Right hindlimb (tissue), 1 donor: ENCODE measurements at regions not wholly inside any gene's neighbourhood (a gene's known extent, or its start where the extent isn't known, plus 50 kb on each side); places are given as distances from the start of the nearest gene placed in this dataset.

Source experiments
- DNase-seq: peaks from one replicate; pipeline ENCODE4 v3.0.0-alpha.2; 2018

DNA sequence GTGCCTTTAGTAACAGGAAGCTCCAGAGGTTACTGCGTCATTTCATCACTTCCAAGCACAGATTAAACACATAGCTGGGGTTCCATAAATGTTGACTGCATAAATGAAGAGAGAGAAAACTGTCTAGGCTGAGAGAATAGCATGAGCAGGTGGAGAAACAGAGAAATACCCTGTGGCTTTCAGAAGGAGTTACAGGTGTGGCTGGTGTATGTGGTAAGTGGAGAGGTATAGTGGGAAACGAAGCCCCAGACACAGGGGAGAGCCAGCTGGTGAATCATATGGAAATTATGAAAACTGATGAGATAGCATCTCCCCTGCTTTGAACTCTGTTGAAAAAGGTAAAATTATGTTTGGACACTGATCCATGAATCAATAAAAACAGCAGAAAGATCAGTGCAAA, 807.4 kb upstream of the POU3F3 start:
- no peak for DNase-seq

GRCh38 chr2:104047516-104047915, 806.4 kb upstream of the POU3F3 start:
- DNase-seq: no peak

- DNase-seq: peak; percentile 31
Observed at GRCh38 chr2:104049438-104049837, 804.5 kb upstream of the POU3F3 start.

DNA sequence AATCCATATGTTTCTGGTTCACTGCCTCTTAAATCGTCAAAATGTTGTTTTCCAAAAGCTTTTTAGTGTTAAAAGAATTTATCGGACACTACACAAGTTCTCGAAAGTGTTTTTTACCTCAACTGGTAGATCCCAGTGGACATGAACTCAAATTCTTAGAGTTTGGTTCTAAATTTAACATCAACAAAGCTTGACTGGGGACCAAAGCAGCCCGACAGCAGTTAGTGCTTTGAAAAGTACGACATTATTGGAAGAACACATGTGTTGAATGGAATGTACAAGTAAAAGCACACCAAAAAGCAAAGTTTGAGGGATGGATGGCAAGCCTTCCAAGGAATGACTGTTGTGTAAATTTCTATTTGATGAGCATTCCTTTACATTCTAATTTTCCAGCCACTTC, 803.9 kb upstream of the POU3F3 start:
- peak; percentile 37 for DNase-seq

DNA sequence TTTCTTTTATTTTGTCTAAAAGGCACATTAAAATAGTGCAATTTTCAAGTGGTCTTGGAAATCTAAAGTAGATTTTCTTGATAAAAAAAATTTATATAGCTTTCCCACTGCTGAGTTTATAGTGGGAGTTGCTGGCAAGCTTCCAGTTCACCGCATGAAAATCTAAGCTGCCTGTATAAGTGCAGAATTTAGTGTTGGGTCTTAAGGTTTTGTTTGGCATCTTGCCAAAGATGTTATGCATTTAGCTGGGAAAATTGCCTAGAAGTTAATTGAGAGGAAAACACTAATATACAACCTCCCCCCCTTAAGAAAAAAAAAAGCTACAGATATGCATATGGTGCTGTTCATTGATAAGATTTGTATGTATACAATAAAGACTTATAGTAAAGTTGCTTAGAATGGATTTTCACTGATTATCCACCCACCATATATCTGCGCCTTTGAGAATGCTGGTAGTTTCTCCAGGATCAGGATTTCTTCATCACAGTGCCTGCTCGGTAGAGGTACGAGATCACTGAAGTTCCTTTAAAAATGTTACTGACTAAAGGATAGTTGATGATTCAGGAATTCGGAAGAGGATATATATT, 803.2 kb upstream of the POU3F3 start:
- DNase-seq: no peak

- DNase-seq: no peak
Observed at GRCh38 chr2:104051766-104052165, 802.1 kb upstream of the POU3F3 start.

- DNase-seq: no peak
Observed at GRCh38 chr2:104052356-104052755, 801.6 kb upstream of the POU3F3 start.

DNA sequence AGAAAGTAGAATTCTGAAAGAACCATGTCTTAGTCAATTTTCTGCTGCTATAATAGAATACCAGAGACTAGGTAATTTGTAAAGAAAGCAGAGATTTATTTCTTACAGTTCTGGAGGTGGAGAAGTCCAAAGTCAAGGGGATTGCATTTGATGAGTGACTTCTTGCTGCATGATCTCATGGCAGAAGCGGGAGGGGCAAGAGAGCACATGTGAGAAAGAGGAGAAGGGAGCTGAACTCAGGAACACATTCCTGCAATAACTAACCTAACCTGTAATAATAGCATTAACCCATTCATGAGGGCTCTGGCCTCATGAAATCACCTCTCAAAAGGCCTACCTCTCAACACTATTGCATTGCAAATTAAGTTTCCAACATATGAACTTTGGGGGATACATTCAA, 797.5 kb upstream of the POU3F3 start:
- no peak for DNase-seq

GRCh38 chr2:104068665-104069064, 785.2 kb upstream of the POU3F3 start:
- DNase-seq: no peak

GRCh38 chr2:104077573-104077972, 776.3 kb upstream of the POU3F3 start:
- no peak for DNase-seq

- DNase-seq: no peak
Observed at GRCh38 chr2:104078431-104079157, 775.3 kb upstream of the POU3F3 start.

DNA sequence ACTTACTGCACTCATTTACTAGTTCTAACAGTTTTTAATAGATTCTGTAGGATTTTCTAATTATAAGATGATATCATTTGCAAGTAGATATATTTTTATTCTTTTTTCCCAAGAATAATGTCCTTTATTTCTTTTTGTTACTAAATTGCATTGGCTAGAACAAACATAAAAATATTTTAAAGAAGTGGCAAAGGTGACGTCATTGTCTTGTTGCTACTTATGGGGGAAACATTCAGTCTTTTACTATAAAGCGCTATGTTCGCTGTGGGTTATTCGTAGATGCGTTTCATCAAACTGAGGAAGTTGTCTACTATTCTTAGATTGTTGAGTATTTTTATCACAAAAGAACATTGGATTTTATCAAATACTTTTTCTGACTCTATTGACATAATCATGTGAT, 765.2 kb upstream of the POU3F3 start:
- no peak for DNase-seq

- no peak for DNase-seq
Observed at GRCh38 chr2:104090407-104090806, 763.5 kb upstream of the POU3F3 start.

- DNase-seq: no peak
Observed at GRCh38 chr2:104091894-104092293, 762.0 kb upstream of the POU3F3 start.

GRCh38 chr2:104092886-104093285, 761.0 kb upstream of the POU3F3 start:
- DNase-seq: no peak

DNA sequence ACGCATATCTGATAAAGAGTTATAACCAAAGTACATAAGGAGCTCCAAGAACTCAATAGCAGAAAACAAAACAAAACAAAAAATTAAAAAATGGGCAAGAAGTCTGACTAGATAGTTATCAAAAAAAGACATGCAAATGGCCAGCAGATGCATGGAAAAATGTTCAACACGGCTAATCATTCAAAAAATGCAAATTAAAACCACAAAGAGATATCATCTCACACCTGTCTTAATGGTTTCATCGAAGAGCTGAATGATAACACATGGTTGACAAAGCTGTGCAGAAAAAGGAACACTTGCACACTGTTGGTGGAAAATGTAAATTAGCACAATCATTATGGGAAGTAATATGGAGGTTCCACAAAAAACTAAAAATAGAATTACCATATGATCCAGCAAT, 751.3 kb upstream of the POU3F3 start:
- no peak for DNase-seq

- no peak for DNase-seq
Observed at GRCh38 chr2:104109356-104109755, 744.6 kb upstream of the POU3F3 start.

- no peak for DNase-seq
Observed at GRCh38 chr2:104118889-104119288, 735.0 kb upstream of the POU3F3 start.

DNA sequence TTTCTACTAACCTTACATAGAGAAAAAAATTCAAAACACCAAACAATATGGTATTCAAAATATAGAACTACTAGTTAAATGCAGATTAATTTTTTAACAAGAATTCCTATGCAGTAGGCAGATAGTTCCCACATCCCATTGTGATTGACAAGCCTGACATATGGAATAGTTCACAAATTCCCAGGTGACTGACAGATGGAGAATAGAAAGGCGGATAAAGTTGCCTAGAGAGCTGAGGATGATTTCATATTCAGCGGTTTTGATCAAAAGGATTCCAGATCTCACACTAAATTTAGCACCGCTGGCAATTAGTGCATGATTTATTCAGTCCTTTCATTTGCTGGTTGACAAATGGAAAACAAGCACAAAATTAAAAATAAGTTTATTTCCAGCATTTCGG, 733.7 kb upstream of the POU3F3 start:
- DNase-seq: no peak

GRCh38 chr2:104125096-104125495, 728.8 kb upstream of the POU3F3 start:
- no peak for DNase-seq

DNA sequence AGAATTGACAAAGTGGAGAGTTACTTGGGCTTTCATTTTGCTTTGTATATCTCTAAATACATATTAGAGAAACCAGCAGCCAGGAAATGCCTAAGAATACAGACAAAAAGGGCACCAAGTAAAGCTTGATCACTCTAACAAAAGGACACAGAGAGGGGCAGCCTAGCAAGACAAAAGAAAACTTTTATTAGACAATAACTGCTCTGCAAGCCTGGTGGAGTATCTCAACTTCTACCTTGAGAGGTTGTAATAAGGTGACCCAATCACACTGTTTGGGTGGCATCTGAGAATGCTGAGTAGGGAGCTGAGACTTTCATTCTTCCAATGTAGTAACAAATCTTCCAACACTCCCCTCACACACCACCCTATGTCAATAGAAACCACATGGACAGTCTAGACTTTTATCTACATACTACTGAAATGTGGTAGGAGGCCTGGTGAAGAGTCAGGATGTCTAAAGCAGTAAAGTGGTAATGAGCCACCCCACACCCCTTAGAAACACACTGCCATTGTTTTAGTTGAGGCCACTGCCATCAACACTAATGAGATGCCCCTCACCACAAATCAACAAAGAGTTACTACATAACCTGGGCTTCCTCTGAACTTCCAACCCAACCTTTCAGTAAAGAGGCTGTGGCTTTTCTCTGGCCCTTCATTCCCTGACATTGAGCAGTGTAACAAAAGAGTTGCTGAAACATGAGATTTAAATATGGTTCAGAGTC, 726.7 kb upstream of the POU3F3 start:
- no peak for DNase-seq

GRCh38 chr2:104140361-104140760, 713.6 kb upstream of the POU3F3 start:
- DNase-seq: no peak

DNA sequence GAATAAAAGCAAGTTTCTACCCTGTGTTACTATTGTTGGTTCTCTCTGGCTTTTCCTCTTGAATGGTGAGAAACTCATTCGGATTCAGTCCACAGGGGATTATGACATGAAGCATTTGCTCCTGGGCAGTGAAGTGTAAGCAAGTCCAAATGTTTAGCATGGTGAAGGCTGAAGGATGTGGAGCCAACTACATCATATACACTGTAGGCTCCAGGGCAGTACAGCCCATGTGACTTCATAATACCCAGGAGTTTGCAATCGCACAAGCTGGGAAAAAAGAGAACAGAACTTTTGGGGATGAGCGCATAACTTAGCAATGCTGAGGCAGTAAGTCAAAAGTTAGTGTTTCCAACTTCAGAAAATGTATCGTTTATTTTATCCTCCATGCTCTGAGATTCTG, 695.7 kb upstream of the POU3F3 start:
- DNase-seq: no peak

GRCh38 chr2:104163611-104164130, 690.2 kb upstream of the POU3F3 start:
- DNase-seq: no peak
